VCaP (cell line): ENCODE measurements at regions not wholly inside any gene's neighbourhood (a gene's known extent, or its start where the extent isn't known, plus 50 kb on each side); places are given as distances from the start of the nearest gene placed in this dataset.
"Not testable (repeated sequence)": the region's sequence is repeated elsewhere in the genome, so short reads cannot be mapped to it uniquely, and the experiment has no call there.

Experiments
- H3K27ac ChIP-seq: fragments of 450-650 bp; 2 replicates; pipeline ENCODE4 v1.5.1; 2017
- TF ChIP-seq, protein P1 (sequence below): fragments of 450-650 bp; conservative IDR thresholded peaks from 2 replicates; pipeline ENCODE4 v1.5.1; 2017; ENCODE audit warnings: mild to moderate bottlenecking, moderate library complexity

DNA sequence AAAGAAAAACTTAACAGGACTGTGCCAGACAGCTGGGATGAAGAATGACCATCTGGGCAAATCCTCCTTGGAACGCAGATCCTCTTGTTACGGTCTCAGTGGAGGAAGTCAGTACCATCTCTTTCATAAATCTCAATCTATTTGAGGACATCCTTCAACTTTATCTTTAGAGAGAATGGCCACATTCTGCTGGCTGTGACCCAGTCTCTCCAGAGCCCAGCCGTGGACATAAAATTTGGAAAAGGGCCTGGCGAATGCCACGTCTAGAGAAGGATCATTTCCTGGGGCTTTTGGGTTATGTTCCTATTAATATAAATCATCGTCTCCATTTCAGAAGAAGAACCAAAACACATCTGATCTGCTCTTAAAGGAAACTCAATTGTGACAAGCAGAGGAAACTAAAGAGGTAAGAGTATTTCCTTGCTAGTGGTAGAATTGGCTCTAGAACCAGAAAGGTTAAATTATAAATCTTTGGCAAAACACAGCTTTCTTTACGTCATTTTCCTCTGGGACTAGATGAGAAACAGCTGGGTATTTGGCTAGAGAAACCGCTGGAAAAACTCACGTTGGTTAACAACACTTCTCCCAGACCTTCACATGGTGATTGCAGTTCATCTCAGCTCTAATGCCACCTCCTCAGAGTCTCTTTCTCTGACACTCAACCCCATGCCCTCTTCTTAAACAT lies 164.7 kb downstream of the CHIC2 start:
- H3K27ac ChIP-seq = no peak overlapping the region
- TF ChIP-seq, protein P1, sequence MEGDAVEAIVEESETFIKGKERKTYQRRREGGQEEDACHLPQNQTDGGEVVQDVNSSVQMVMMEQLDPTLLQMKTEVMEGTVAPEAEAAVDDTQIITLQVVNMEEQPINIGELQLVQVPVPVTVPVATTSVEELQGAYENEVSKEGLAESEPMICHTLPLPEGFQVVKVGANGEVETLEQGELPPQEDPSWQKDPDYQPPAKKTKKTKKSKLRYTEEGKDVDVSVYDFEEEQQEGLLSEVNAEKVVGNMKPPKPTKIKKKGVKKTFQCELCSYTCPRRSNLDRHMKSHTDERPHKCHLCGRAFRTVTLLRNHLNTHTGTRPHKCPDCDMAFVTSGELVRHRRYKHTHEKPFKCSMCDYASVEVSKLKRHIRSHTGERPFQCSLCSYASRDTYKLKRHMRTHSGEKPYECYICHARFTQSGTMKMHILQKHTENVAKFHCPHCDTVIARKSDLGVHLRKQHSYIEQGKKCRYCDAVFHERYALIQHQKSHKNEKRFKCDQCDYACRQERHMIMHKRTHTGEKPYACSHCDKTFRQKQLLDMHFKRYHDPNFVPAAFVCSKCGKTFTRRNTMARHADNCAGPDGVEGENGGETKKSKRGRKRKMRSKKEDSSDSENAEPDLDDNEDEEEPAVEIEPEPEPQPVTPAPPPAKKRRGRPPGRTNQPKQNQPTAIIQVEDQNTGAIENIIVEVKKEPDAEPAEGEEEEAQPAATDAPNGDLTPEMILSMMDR = no peak

DNA sequence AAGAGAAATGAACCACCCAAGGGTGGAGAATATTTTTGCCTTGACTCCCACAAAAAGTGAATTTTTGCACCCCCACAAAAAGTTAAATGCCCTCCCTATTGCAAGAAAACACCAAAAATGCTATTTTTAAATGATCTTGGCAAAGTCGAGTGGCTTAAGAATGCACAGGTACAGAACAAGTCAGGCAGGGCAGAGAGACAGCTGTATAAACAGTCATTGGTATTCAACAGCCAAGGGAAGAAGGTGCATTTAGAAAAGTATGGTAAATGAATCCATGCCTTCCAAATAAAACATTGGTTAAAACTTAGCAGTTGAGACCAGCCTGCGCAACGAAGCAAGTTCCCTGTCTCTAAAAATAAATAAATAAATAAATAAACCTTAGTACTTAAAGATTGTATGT lies 169.3 kb downstream of the CHIC2 start:
- H3K27ac ChIP-seq = no peak overlapping the region
- TF ChIP-seq, protein P1 = no peak

DNA sequence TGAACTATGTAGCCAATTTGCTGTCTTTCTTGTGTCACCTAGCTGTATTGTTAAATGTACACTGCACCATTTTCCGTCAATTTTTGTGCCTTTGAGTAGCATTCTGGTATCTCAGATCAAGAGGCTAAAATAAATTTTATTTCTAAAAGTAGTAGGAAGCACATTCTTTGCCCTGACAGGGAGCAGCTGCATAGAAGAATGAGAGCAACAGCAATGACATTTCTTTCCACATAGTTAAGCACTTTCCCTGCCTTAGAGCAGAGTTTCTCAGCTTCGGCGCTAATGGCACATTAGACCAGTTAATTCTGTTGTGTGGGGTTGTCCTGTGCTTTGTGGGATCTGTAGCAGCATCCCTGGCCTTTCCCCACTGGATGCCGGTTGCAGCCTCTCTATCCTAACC lies 173.9 kb downstream of the CHIC2 start:
- H3K27ac ChIP-seq = no peak overlapping the region
- TF ChIP-seq, protein P1 = no peak

DNA sequence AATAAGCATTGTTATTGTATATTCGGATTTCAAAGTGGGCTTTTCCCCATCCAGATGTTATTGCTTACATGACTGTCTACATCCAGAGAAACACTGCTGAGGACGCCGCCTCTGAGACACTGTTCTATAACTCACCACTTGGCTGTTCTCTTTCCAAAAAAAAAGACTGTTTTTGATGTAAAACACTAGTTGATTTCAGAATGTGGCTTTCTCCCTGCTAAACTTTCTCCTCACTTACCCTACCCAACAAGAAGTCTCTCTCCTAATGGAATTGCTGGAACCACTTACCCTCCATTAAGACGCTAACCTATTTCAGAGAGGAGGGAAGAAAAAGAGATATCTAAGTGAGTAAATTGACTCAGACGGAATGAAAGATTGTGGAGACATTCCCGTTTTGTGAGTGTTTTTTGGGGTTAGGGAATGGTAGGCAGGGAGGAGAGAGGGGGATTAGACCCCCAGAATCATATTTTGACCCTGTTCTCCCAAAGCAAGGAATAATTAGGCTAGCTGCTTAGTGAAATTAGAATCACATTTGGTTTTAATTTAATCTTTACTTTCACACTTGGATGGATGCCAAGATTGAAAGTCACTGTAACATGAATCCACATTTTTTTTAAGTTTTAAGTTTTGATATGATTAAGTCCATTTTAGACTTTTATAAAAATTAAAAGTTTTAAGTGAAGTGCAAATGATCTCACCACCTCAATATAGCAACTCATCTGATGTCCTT lies 174.9 kb downstream of the CHIC2 start:
- TF ChIP-seq, protein P1 = no peak
- H3K27ac ChIP-seq = no peak overlapping the region

DNA sequence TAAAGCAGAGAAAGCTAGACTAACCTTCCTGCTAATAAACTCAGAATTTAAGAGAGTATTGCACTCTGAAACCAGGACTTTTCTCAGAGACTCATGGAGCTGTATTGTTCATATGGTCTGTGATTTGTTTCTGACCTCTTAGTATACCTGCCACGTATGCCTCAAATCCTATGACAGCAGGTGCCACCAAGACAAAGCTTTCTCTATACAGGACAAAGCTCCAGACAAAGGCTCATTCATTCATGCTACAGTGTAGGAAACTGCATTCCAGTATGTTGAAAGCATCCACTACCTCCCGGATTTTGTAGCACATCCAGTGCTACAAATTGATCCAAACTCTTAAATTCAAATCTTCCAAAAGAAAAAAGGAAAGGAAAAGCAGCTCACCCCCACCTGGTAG lies 178.3 kb downstream of the CHIC2 start:
- H3K27ac ChIP-seq = no peak overlapping the region
- TF ChIP-seq, protein P1 = no peak

DNA sequence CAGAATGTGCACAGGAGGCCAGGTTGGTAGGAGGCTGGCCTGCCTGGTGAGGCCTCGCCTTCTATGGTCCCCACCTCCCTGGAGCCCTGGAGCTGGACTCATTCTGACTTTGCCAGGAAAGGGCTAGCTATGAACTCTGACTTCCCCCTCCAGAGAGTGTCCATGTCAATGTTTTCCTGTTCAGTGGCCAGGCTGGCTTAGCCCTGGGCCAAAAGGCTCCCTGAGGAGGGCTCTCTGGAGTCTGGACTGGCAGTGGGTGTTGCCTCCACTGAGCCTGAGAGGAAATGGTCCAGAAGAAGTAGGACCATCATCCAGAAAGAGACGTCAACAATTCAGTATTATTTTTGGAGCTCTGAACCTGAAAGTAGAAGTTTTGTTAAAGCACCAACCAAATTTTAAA lies 178.7 kb downstream of the CHIC2 start:
- no peak overlapping the region for H3K27ac ChIP-seq
- TF ChIP-seq, protein P1 = no peak

DNA sequence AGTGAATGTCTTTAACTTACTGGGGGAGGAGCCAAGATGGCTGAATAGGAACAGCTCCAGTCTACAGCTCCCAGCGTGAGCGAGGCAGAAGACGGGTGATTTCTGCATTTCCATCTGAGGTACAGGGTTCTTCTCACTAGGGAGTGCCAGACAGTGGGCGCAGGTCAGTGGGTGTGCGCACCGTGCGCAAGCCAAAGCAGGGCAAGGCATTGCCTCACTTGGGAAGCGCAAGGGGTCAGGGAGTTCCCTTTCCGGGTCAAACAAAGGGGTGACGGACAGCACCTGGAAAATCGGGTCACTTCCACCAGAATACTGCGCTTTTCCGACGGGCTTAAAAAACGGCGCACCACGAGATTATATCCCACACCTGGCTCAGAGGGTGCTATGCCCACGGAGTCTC lies 187.3 kb downstream of the CHIC2 start:
- H3K27ac ChIP-seq = not testable (repeated sequence)

DNA sequence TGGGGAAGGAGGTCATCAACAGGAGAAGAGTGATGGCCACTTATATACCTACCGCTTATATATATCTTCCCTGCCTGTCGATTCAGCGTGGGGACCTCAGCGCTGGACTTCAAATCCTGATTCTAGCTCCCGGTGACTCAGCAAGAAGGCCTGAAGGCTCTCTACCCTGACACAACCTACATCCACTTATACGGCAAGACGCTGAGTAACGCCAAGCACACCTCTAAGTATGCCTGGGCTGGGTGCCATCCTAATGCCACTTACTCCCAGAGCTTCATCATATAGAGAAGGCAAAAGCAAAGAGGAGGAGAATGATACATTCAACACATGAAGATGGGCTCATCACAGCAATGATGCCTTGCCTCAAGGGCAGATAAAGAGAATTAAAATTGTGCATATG lies 198.3 kb downstream of the CHIC2 start:
- TF ChIP-seq, protein P1 = no peak
- no peak overlapping the region for H3K27ac ChIP-seq
